IMR-90 (cell line): ENCODE measurements at regions not wholly inside any gene's neighbourhood (a gene's known extent, or its start where the extent isn't known, plus 50 kb on each side); places are given as distances from the start of the nearest gene placed in this dataset.
A peak's percentile ranks its signal among the peaks of the same experiment; 100 is the strongest.

ENCODE experiments used
- ATAC-seq: fragments of 200-7000 bp; cut with Tn5 transposase; 2 replicates; pipeline ENCODE4 v1.9.1; 2020; ENCODE audit warnings: low read depth, mild to moderate bottlenecking, moderate library complexity
- BruUV-seq: library from RNA; stranded (reverse); fragments of 400-500 nt; replicated peaks from 2 replicates; lab custom pipeline; 2021; lab: Mats Ljungman, UMichigan
- CTCF ChIA-PET: fragments of 300-600 bp; formaldehyde crosslinking; extraction: SDS; loops from one replicate; lab custom pipeline; 2021; ENCODE audit warnings: antibody characterized with exemption; lab: Yijun Ruan, JAX
- POLR2A ChIA-PET: fragments of 300-600 bp; sonication (Branson Sonifier 250); formaldehyde crosslinking; loops from one replicate; lab custom pipeline; 2022; ENCODE audit warnings: antibody characterized with exemption; ENCODE audit not compliant: unreplicated experiment; lab: Charles Lee
- DNase-seq: peaks from one replicate; pipeline ENCODE4 v3.0.0; 2013
- H2AFZ ChIP-seq: replicated peaks from 2 replicates; pipeline ENCODE3; 2013; ENCODE audit warnings: low read length, mild to moderate bottlenecking; ENCODE audit not compliant: poor library complexity
- H2AK5ac ChIP-seq: 2 replicates; pipeline ENCODE4 v1.6.1; 2013; ENCODE audit warnings: low read depth, low read length, inconsistent platforms
- H2AK9ac ChIP-seq: replicated peaks from 2 replicates; pipeline ENCODE3; 2013; ENCODE audit warnings: mild to moderate bottlenecking, low read depth, low read length, moderate library complexity; ENCODE audit not compliant: poor library complexity
- H2BK120ac ChIP-seq: 2 replicates; pipeline ENCODE4 v1.6.1; 2013; ENCODE audit warnings: low read depth, low read length, inconsistent platforms
- H2BK15ac ChIP-seq: 3 replicates; pipeline ENCODE4 v1.6.1; 2013; ENCODE audit warnings: low read depth, low read length, inconsistent platforms
- H2BK20ac ChIP-seq: 2 replicates; pipeline ENCODE4 v1.6.1; 2013; ENCODE audit warnings: low read depth, mild to moderate bottlenecking, inconsistent platforms, low read length, moderate library complexity
- H2BK5ac ChIP-seq: 2 replicates; pipeline ENCODE4 v1.6.1; 2013; ENCODE audit warnings: mild to moderate bottlenecking, low read depth, low read length, inconsistent platforms; ENCODE audit not compliant: poor library complexity, severe bottlenecking
- H3K14ac ChIP-seq: replicated peaks from 2 replicates; pipeline ENCODE4 v1.6.1; 2013; ENCODE audit warnings: low read depth, low read length, inconsistent platforms
- H3K18ac ChIP-seq: 2 replicates; pipeline ENCODE4 v1.6.1; 2013; ENCODE audit warnings: low read depth, low read length, control low read depth
- H3K23ac ChIP-seq: 2 replicates; pipeline ENCODE4 v1.6.1; 2013; ENCODE audit warnings: low read depth, low read length, inconsistent platforms
- H3K27ac ChIP-seq: 2 replicates; pipeline ENCODE4 v1.5.1; 2013; ENCODE audit warnings: mild to moderate bottlenecking, control low read depth, low read length; ENCODE audit not compliant: insufficient read depth
- H3K27me3 ChIP-seq: 2 replicates; pipeline ENCODE4 v1.6.1; 2013; ENCODE audit warnings: low read length; ENCODE audit not compliant: control insufficient read depth, insufficient read depth
- H3K36me3 ChIP-seq: 2 replicates; pipeline ENCODE4 v1.6.1; 2013; ENCODE audit warnings: low read length, mixed read lengths; ENCODE audit not compliant: control insufficient read depth, insufficient read depth
- H3K4ac ChIP-seq: 2 replicates; pipeline ENCODE4 v1.6.1; 2013; ENCODE audit warnings: low read depth, low read length, inconsistent platforms
- H3K4me1 ChIP-seq: 2 replicates; pipeline ENCODE4 v1.6.1; 2013; ENCODE audit warnings: low read length, mixed read lengths; ENCODE audit not compliant: control insufficient read depth, insufficient read depth
- H3K4me2 ChIP-seq: 2 replicates; pipeline ENCODE4 v1.6.1; 2013; ENCODE audit warnings: low read depth, mild to moderate bottlenecking, control low read depth, low read length, moderate library complexity
- H3K4me3 ChIP-seq: 2 replicates; pipeline ENCODE4 v1.5.1; 2013; ENCODE audit warnings: low read depth, mild to moderate bottlenecking, control low read depth, low read length, moderate library complexity; ENCODE audit not compliant: insufficient read depth
- H3K56ac ChIP-seq: 2 replicates; pipeline ENCODE4 v1.6.1; 2013; ENCODE audit warnings: low read length, inconsistent platforms; ENCODE audit not compliant: insufficient read depth; ENCODE audit errors: extremely low read depth
- H3K79me1 ChIP-seq, 2 experiments: 2 replicates each; pipeline ENCODE4 v1.6.1; 2013; ENCODE audit warnings: low read length in 2 of 2, inconsistent platforms in 1 of 2, low read depth in 1 of 2
- H3K9ac ChIP-seq: 2 replicates; pipeline ENCODE4 v1.6.1; 2013; ENCODE audit warnings: low read depth, low read length, control low read depth
- H3K9me1 ChIP-seq: 2 replicates; pipeline ENCODE4 v1.6.1; 2013; ENCODE audit warnings: low read length, inconsistent platforms; ENCODE audit not compliant: insufficient read depth
- H3K9me3 ChIP-seq: 2 replicates; pipeline ENCODE4 v1.6.1; 2013; ENCODE audit warnings: low read length; ENCODE audit not compliant: control insufficient read depth, insufficient read depth
- H4K20me1 ChIP-seq: 2 replicates; pipeline ENCODE4 v1.6.1; 2013; ENCODE audit warnings: low read length, inconsistent platforms; ENCODE audit not compliant: insufficient read depth
- H4K5ac ChIP-seq: 2 replicates; pipeline ENCODE4 v1.6.1; 2013; ENCODE audit warnings: mild to moderate bottlenecking, low read depth, low read length, control low read depth
- H4K8ac ChIP-seq, 2 experiments: 2 replicates each; pipeline ENCODE4 v1.6.1; 2013; ENCODE audit warnings: low read depth in 2 of 2, low read length in 2 of 2, control low read depth in 1 of 2, inconsistent platforms in 1 of 2
- H4K91ac ChIP-seq: 2 replicates; pipeline ENCODE4 v1.6.1; 2013; ENCODE audit warnings: low read depth, low read length, inconsistent platforms; ENCODE audit not compliant: insufficient read depth
- BHLHE40 ChIP-seq: fragments of 150-350 bp; IDR thresholded peaks from 2 replicates; pipeline ENCODE4 v1.6.1; 2016; ENCODE audit warnings: mild to moderate bottlenecking, low read depth, low read length
- CEBPB ChIP-seq: IDR thresholded peaks from 2 replicates; pipeline ENCODE4 v1.6.1; 2012; ENCODE audit warnings: low read depth, low read length, improper control_type of control experiment
- CHD1 ChIP-seq: IDR thresholded peaks from 2 replicates; pipeline ENCODE4 v1.6.1; 2012; ENCODE audit warnings: low read depth, low read length, improper control_type of control experiment
- FOS ChIP-seq: fragments of 150-350 bp; IDR thresholded peaks from 2 replicates; pipeline ENCODE4 v1.6.1; 2016; ENCODE audit warnings: low read depth, low read length
- MAZ ChIP-seq: IDR thresholded peaks from 2 replicates; pipeline ENCODE4 v1.6.1; 2012; ENCODE audit warnings: low read depth, mild to moderate bottlenecking, low read length, improper control_type of control experiment, moderate library complexity, borderline replicate concordance
- MXI1 ChIP-seq: IDR thresholded peaks from 2 replicates; pipeline ENCODE4 v1.6.1; 2012; ENCODE audit warnings: low read depth, mild to moderate bottlenecking, low read length, moderate library complexity, borderline replicate concordance
- POLR2A ChIP-seq: IDR thresholded peaks from 2 replicates; pipeline ENCODE4 v1.6.1; 2012; ENCODE audit warnings: mild to moderate bottlenecking, low read depth, low read length
- RAD21 ChIP-seq: IDR thresholded peaks from 2 replicates; pipeline ENCODE4 v1.6.1; 2012; ENCODE audit warnings: low read length, improper control_type of control experiment
- RCOR1 ChIP-seq: IDR thresholded peaks from 2 replicates; pipeline ENCODE4 v1.6.1; 2012; ENCODE audit warnings: mild to moderate bottlenecking, low read length, improper control_type of control experiment; ENCODE audit not compliant: insufficient replicate concordance
- RFX5 ChIP-seq: IDR thresholded peaks from 2 replicates; pipeline ENCODE4 v1.8.0; 2012; ENCODE audit warnings: low read depth, mild to moderate bottlenecking, low read length, moderate library complexity
- SMC3 ChIP-seq: fragments of 150-350 bp; IDR thresholded peaks from 2 replicates; pipeline ENCODE4 v1.6.1; 2016; ENCODE audit warnings: low read depth, mild to moderate bottlenecking, antibody characterized with exemption, low read length, moderate library complexity
- WGBS, 2 experiments: methylation state at CpG; one replicate each; pipeline versions ENCODE4 v1.1.5 to v1.1.7; 2013; ENCODE audit warnings: missing lambda C conversion rate in 2 of 2; ENCODE audit not compliant: insufficient read length in 1 of 2; ENCODE audit errors: extremely low coverage in 2 of 2; 5-methylcytosine and 5-hydroxymethylcytosine counted together
- dilution Hi-C: fragments of 300-500 bp; cut with HindIII; formaldehyde crosslinking; loops from one replicate; pipeline ENCODE4 v1.14.3; 2018; ENCODE audit warnings: low sequenced_read_pairs; ENCODE audit not compliant: unreplicated experiment
- in situ Hi-C: fragments of 300-500 bp; cut with MboI; formaldehyde crosslinking; loops from 3 replicates; pipeline ENCODE4 v1.14.3; 2019; ENCODE audit warnings: low sequenced_read_pairs, inconsistent platforms, mixed read lengths
- intact Hi-C: fragments of 100-400 bp; cut with micrococcal nuclease; formaldehyde crosslinking; loops from 2 replicates; pipeline ENCODE4 v1.10.0; 2022
- TF ChIP-seq, protein P1 (sequence below): fragments of 150-350 bp; IDR thresholded peaks from 2 replicates; pipeline ENCODE4 v1.6.1; 2016; ENCODE audit warnings: low read depth, mild to moderate bottlenecking, low read length, moderate library complexity, borderline replicate concordance
- TF ChIP-seq, protein P2 (sequence below): fragments of 150-350 bp; IDR thresholded peaks from 2 replicates; pipeline ENCODE4 v1.6.1; 2017; ENCODE audit warnings: mild to moderate bottlenecking, antibody characterized with exemption, low read length, low read depth

DNA sequence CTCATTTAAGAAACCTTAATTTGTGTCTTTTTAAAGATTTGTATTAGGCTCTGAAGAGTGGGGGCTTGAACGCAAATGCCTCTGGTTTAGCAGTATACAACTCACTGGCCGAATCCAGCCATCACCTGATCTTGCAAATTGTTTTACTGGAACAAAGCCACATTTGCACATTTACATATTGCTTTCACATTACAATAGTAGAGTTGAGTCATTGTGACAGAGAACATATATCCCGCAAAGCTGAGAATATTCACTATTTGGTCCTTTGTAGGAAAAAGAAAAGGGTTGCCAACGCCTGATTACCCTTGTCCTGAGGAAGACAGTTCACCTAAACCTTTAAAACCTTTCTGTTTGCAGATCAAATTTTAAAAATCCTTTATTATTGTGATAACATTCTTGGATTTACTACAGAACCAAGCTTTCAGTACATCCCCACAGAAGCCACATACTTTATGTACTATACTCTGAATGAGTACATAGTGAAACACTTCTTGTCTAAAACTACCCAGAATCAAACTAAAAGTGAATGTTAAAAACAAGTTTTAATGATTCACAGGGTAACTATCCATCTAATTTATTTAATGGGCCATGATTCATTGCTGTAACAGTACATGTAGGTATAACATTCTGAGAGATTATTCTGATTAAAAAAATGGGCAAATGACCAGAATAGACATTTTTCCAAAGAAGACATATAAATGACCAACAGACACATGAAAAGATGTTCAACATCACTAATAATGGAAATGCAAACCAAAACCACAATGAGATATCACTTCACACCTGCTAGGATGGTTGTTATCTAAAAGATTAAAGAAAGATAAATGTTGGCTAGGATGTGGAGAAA, 161.0 kb downstream of the SLC25A46 start:
- H3K27me3 ChIP-seq = no peaks in the 10 kb centered on the region
- in situ Hi-C loops = no loop called here
- no peak for TF ChIP-seq CEBPB
- no peak for TF ChIP-seq POLR2A
- no peak for TF ChIP-seq MXI1
- TF ChIP-seq BHLHE40 = no peak
- TF ChIP-seq CHD1 = no peak
- no peak for TF ChIP-seq RAD21
- no peak for TF ChIP-seq SMC3
- TF ChIP-seq, protein P1, sequence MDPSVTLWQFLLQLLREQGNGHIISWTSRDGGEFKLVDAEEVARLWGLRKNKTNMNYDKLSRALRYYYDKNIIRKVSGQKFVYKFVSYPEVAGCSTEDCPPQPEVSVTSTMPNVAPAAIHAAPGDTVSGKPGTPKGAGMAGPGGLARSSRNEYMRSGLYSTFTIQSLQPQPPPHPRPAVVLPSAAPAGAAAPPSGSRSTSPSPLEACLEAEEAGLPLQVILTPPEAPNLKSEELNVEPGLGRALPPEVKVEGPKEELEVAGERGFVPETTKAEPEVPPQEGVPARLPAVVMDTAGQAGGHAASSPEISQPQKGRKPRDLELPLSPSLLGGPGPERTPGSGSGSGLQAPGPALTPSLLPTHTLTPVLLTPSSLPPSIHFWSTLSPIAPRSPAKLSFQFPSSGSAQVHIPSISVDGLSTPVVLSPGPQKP = no peak
- TF ChIP-seq, protein P2, sequence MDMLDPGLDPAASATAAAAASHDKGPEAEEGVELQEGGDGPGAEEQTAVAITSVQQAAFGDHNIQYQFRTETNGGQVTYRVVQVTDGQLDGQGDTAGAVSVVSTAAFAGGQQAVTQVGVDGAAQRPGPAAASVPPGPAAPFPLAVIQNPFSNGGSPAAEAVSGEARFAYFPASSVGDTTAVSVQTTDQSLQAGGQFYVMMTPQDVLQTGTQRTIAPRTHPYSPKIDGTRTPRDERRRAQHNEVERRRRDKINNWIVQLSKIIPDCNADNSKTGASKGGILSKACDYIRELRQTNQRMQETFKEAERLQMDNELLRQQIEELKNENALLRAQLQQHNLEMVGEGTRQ = no peak
- TF ChIP-seq RFX5 = no peak
- TF ChIP-seq RCOR1 = no peak
- TF ChIP-seq FOS = no peak
- no peak for TF ChIP-seq MAZ

More for the DNA sequence above, 161.0 kb downstream of the SLC25A46 start:
- dilution Hi-C loops (no loop called here), intact Hi-C loops (loop anchor here (5.0 kb wide), 3 partner anchors 132 to 193 kb away; partner anchors contain the start of genes TSLP and WDR36)
- no TSS peak for BruUV-seq
- Histone ChIP-seq H3K36me3 (no peaks in the 10 kb centered on the region), H2AFZ (no peak overlapping the region), H2BK5ac (peak overlapping the region; percentile 78), H2BK20ac (peak overlapping the region; percentile 84), H4K8ac (peak overlapping the region; percentile 37 to 65), H2BK15ac (peak overlapping the region; percentile 60; the same call in 2 of the 3 replicates), H3K79me1 (no peaks in the 10 kb centered on the region), H3K4me2 (peak overlapping the region; percentile 83; the same call in 1 of the 2 replicates), H3K9me3 (no peaks in the 10 kb centered on the region), H3K4ac (peak overlapping the region; percentile 76), H2BK120ac (peak overlapping the region; percentile 75), H3K23ac (peak overlapping the region; percentile 66; the same call in 1 of the 2 replicates), H2AK5ac (peak overlapping the region; percentile 50; the same call in 1 of the 2 replicates), H3K14ac (0 out of 2 replicates have a peak overlapping the region, but pooled peaks have one; percentile 1), H3K4me1 (peaks cover 9% of the 10 kb centered on the region; the same call in 1 of the 2 replicates), H4K5ac (peak overlapping the region; percentile 65; the same call in 1 of the 2 replicates), H3K27ac (peak overlapping the region; percentile 97), H4K20me1 (no peaks in the 10 kb centered on the region), H4K91ac (peak overlapping the region; percentile 48), H3K9me1 (no peaks in the 10 kb centered on the region), H3K9ac (peak overlapping the region; percentile 29; the same call in 1 of the 2 replicates), H3K56ac (peak overlapping the region; percentile 69), H3K18ac (peak overlapping the region; percentile 89; the same call in 1 of the 2 replicates), H3K4me3 (no peak overlapping the region; the same call in 1 of the 2 replicates), H2AK9ac (no peak overlapping the region)
- CTCF ChIA-PET = interaction anchor here (1.0 kb wide), 1 partner anchor 17 kb away, joined by 3 read pairs; no protein-coding TSS in a partner anchor
- DNase-seq (peak; percentile 72), ATAC-seq (peak; percentile 67)
- POLR2A ChIA-PET = interaction anchor here (1.6 kb wide), 1 partner anchor 17 kb away, joined by 5 read pairs; no protein-coding TSS in a partner anchor
- WGBS, 2 experiments = no CpG with 5 or more reads among the region's 4 CpGs
